ENCODE measurements at regions not wholly inside any gene's neighbourhood (a gene's known extent, or its start where the extent isn't known, plus 50 kb on each side); places are given as distances from the start of the nearest gene placed in this dataset.
"Not testable (repeated sequence)": the region's sequence is repeated elsewhere in the genome, so short reads cannot be mapped to it uniquely, and the experiment has no call there.

DNA sequence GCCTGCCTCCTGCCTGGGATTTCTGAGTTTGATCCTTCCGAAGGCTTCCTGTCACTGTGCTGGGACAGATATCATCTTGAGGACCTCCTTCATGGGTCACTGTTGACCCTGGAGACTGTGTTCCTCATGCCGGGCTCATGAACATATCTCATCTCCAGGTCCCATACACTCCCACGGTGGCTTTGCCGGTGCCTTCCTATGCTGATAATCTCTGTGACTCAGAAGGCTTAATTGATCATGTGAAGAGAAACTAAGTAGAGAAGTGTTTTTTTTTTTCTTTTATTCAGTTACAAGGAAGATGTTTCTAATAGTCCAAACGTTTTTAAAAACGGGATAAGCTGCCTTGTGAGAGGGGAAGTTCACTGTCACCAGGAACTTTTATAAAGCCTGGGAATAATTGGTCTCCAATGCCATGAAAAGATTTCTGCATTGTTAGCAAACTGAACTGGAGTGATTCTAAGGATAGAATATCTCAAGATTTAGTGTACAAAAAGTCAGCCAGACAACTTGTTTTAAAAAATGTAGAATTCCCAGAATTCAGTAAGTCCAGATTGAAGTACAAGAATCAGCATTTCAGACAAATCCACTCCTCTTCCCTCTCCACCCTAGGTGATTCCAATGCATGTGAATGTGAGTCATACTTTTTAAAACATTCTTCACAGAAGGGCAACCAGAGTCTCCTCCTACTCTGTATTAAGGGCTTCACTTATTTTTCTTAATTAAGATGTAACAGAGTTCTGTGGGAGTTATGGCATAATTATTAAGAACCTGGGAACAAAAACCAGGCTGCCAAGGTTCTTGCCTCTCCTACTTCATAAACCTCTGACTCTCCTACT, 139.8 kb upstream of the LGR5 start:
- no peak for DNase-seq

DNA sequence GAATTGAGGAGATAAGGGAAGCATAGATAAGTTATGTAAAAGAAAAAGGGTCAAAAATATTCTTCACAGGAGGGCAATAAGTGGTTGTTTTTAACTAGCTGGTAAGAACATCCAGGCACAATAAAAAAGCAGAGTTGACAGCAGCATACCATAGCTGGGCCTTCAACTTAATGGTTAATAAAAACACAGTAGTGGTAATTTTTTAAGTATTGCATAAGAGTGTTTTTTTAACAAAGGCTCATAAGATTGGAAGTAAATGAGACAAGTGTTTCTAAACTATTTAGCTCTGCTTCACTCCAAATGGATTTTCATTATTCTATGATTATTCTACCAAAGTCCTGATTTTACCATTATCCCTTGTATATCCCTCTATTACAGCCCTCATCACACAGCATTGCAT, 140.1 kb upstream of the TSPAN8 start:
- no peak for DNase-seq

DNA sequence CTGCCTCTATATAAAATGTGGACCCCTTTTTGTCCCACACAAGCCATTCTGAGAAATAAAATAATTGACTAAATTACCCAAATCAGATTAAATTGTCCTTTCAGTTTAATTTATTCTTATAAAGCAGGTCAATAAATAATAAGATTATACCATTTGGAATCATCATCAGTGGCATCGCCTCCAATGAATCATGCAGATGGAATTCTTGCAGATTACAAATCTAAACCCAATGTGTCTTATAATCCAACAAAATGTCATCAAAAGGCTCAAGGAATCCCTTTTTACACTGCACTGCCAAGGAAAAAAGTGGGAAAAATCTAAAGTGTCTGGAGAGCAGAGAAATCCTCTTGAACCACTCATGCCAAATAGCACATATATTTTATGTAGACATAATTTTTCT, 138.2 kb upstream of the TSPAN8 start:
- DNase-seq: peak; percentile 42

DNA sequence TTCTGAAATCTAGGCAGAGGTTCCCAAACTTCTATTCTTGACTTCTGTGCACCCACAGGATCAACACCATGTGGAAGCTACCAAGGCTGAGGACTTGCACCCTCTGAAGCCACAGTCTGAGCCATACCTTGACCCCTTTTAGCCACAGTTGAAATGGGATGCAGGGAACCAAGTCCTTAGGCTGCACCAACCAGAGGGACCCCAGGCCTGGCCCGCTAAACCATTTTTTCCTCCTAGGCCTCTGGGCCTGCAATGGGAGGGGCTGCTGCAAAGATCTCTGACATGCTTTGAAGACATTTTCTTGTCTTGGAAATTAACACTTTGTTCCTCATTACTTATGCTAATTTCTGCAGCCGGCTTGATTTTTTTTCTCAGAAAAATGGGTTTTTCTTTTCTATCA, 133.9 kb upstream of the TSPAN8 start:
- no peak for DNase-seq

DNA sequence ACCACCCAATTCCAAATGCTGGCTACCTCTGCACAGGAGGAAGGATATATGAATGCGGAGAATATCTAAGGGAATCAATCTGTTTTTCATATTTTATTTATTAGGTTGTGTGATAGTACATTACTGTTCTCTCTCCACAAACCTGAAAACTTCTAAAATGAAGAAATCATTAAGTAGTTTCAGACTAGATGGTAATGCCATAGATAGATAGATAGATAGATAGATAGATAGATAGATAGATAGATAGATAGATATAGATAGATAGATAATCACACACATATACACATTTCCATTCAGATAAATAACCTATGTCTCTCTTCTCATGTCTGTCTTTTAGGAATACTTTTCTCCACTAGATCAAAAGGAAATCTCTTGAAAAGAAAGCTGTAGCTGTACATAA, 126.1 kb upstream of the TSPAN8 start:
- DNase-seq: no peak

DNA sequence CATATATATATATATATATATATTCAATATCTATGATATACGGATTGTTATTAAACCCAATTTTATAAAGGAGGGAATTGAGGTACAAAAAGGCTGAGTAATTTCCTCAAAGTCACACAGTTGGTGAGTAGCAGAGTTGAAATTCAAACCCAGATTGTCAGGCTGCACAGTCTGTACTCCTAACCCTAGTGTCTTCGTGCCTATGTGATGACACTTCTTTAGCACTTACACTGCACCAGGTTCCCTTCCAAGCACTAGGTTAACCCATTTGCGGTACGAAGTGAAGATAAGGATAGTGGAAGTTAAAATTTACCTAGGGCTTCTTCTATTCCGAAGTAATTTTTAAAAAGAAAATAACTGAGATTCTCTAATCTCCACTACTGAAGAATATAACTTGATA, 125.1 kb upstream of the TSPAN8 start:
- DNase-seq: no peak

DNA sequence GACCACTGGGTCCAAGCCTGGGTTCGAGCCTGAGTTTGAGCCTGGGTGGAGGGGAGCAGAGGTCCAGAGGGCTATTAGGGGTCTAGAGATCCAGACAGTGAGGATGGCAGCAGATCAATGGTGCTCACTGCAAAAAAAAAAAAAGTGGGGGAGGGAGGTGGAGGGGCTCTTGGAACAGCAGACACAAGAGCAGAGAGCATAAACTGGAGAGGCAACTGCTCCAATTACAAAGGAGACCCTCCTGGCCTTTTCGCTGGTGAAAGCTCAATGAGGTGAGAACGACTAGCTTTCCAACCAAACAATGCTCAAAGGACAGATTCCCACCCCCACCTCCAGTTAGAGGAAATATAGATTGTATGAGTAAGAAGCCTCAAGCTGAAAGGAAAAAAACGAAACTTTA, 124.2 kb upstream of the TSPAN8 start:
- DNase-seq: no peak

DNA sequence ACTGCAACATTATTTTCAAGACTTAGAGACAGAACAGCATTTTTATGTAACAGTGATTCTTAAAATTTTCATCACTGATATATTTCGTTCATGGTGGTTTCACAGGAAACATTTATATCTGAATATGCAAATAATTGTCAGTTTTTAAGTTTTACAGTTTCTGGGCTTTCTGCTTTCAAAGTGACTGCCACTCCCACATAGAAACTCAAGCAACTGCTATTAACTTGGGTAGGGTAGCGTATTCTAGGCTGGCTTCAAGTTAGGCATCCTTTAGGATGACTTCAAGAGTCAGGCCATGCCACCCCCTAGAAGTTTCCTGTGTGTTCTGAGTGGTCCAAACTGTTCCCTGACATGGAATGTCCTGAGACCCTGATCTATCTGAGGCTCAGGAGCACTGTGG, 123.6 kb upstream of the TSPAN8 start:
- DNase-seq: no peak

DNA sequence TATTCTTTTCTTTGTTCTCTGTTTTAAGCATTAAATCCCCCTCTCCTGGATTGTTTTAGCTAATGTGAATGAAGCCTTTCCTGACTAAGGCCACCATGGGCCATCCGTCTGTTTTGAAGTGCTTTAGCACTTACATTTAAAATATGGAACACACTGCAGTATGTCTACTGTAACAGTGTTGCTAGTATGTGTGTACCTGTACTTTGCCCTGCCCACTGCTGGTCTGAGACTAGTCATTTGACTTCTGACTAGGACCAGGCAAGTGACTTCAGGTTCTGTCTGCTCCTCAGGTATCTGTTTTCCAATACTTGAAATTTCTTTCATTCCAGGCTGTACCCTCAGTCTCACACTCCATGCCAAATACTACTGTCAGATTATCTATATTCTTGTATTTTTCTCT, 120.1 kb upstream of the TSPAN8 start:
- DNase-seq: no peak

DNA sequence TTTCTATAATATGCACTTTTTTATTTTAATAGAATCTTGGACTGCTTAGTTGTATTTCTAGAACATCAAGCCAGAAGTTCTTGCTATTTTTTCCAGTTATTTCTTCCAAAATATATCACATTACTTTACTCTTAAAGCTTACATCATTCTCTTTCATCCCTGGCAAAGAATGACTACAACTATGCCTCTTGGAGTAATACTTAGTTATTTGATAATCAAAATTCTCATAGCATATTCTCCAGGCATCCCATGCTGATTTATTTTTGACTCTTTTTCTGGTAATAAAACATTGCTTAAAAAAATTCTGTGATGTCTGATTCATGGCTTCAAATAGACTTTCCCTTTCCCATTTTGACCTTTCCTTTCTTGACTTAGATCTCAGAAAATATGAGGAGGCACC, 118.7 kb upstream of the TSPAN8 start:
- DNase-seq: no peak

DNA sequence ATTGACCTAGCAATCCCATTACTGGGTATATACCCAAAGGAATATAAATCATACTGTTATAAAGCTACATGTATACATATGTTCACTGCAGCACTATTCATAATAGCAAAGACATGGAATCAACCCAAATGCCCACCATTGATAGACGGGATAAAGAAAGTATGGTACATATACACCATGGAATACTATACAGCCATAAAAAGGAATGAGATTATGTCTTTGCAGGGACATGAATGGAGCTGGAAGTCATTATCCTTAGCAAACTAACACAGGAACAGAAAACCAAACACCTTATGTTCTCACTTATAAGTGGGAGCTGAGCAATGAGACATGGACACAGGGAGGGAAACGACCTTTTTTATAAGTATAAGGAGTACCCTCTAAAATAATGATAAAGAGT, 113.0 kb upstream of the TSPAN8 start:
- DNase-seq: not testable (repeated sequence)

DNA sequence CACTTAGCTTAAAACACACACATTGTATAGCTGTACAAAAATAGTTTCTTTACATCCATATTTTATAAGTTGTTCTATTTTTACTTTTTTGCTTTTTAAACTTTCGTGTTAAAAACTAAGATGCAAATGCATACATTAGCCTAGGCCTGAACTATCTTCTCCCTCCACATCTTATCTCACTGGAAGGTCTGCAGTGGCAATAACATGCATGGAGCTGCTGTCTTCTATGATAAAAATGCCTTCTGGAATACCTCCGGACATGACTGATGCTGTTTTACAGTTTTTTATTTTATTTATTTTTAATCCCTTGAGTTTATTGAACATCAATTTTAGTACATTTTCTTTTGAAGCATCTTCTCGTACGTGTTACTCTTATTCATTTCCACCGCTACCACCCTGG, 112.3 kb upstream of the TSPAN8 start:
- no peak for DNase-seq

DNA sequence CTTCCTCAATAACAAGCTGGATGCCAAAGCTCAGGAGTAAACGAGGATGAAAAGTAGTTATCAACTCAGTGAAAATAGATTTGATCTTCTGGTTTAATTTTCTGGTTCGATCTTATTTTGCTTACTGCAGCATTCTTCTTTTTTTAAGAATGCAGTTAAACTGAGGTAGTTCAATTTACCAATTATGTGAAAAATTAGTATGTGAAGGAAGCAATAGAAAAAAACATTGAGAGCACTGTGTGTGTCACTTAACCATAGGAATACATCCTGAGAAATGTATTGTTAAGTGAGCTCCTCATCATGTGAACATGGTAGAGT, 111.4 kb upstream of the TSPAN8 start:
- DNase-seq: no peak

DNA sequence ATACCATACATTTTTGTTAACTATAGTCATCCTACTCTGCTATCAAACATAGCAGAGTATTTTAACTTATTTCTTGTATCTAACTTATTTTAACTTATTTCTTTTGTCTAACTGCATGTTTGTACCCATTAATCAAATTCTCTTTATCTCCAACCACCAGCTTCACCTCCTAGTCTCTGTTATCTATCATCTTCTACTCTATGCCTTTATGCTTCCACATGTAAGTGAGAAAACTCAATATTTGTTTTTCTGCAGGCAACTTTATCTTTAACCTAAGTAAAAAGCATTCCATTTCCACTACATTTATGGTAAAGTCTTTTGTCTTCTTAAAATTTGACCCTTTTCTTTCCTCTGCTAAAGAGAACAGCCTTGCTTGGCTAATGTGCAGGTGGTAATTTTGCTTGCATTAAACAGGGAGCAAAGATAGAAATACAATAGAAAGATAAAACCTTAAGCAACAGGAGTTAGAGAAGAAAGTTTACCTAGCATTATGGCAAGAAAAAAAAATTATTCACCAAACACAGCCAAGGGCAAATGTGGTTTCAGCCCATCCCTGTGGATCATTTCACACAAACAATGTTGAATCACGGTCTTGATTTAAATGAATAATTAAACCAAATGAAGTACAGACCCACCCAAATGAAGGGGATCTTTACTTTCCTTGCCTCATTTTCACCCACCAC, 110.9 kb upstream of the TSPAN8 start:
- DNase-seq: no peak

DNA sequence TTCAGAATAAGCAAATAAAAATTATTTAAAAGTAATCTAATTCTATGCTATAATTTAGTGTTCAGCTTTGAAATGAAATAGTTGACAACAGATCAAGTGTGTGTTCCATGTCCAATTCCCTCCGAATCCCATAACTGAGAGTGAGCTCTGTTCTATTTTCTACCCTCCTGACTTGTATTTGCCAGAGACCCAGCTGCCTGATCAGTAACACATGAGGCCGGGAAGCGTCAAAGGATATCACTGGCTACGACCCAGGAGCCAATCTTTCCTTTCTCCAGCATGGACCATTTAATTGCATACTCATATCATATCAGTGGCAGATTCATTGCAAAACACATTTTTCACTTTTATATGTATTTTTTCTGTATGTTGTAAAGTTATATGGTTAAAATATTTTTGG, 108.8 kb upstream of the TSPAN8 start:
- no peak for DNase-seq

DNA sequence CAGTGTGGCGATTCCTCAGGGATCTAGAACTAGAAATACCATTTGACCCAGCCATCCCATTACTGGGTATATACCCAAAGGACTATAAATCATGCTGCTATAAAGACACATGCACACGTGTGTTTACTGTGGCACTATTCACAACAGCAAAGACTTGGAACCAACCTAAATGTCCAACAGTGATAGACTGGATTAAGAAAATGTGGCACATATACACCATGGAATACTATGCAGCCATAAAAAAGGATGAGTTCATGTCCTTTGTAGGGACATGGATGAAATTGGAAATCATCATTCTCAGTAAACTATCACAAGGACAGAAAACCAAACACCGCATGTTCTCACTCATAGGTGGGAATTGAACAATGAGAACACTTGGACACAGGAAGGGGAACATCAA, 107.9 kb upstream of the TSPAN8 start:
- not testable (repeated sequence) for DNase-seq

DNA sequence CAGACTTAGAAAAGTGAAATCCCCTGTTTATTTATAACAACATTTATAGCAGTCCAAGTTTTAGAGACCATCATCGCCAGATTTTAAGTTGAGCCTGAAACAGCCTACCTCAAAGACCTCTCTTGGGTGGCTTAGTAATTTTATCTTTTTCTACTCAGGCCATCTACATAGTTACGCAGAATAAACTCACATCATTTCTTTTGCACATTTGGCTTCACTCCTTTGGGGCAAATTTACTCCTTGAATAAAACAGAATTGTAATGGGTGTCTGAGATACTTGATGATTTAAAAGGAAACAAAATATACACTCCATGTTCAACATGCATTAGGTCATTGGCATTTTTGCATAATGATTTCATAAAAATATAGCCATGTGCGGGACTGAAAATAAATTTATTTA, 104.7 kb upstream of the TSPAN8 start:
- DNase-seq: no peak

DNA sequence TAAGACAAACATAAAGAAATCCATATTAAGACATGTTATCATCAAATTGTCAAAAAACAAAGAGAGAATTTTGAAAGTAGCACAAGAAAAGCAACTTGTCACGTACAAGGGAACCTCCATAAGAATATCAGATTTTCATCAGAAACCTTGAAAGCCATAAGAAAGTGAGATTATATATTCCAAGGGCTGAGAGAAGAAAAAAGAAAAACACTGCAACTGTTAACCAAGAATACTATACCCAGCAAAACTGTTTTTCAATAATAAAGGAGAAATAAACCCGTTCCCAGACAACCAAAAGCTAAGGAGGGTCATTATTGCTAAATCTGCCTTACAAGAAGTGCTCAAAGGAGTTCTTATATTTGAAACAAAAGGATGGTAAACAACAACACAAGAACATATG, 94.7 kb upstream of the TSPAN8 start:
- DNase-seq: no peak

DNA sequence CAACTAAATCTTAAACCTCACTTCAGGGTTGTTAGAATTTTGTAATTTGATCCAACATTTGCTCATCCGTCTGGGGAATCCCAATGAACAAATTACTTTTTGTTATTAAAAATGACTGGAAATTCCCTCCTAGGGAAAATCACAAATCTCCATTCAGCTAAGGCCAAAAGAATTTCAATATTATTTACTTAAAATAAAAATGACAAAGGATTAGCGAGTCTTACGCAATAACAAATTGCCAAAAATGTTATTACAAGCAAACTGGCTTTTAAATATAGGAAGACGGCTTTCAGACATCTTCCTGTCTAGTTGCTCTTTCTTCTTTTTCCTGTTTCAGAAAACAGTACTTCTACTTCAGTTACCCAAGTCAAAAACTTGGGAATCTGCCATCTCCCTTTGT, 92.4 kb upstream of the TSPAN8 start:
- no peak for DNase-seq

DNA sequence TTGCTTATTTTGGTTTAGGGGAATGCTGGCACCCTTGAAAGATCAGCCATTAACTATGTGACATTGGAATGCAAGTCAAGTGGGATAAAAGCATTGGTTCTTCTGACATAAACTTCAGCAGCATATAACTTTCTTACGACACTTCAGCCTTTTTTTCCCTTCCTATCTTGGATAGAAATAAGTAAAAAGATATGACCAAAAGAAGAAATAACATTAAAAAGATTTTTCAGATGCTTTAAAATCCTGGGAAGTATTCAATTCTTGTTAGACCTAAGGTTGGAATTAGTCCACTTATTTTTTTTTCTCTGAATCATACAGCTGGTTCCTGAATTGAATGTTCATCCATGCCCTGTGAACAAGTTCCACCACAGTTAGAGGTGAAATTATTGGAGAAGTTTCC, 85.6 kb upstream of the TSPAN8 start:
- peak; percentile 68 for DNase-seq

DNA sequence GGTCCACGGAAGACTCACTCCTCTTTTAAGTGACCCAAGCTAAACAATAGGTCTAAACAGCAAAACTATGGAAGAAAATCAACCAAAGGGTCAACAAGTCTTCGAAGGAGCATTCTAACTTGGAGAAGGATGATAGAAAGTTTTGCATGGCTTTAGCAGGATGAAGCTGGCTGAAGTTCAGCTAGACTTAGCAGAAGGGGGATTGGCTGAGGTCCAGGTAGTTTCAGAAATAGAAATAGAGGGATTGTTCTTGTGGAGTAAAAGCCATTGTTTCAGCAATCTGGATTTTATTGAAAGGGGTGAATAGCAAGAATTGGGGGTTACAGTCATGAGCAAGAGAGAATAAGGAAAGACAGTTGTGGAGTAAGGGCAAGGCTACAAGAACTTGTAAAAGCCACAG, 84.7 kb upstream of the TSPAN8 start:
- peak; percentile 27 for DNase-seq

DNA sequence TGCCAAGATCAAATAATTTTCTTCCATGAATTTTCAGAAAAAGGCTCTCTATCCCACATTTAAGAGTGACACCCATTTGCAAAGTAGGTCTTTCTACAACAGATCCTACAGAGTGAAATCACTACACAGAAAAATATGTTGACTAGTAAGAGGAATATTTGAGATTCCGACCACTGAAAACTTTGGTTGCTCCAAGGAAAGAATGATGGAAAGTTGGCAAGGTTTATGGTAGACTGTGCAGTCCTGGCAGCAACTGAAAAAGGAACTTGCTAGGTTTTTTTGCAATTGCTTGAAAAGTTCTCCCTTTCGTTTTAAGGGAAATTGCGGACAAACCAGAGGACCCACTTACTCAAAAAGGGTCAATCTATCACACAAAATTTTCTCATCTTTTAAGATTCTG, 83.1 kb upstream of the TSPAN8 start:
- DNase-seq: peak; percentile 41

DNA sequence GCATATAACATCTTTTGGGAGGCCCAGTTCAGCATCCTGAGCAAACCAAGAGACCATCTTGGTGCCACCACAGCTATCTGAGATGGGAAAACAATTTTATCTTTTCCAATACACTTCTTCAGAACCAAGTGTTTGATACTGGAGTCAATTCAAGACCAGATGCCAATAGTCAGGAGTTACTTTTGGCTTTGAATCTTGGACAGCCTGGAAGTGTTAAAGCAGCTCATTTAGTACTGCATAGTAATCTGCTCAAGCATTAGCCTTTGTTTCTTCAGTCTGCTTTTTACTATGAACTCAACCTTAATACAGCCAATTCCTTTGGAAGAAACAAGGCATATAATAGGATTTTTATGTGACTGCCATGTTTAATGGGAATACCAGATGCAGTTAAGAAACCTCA, 81.9 kb upstream of the TSPAN8 start:
- DNase-seq: no peak

DNA sequence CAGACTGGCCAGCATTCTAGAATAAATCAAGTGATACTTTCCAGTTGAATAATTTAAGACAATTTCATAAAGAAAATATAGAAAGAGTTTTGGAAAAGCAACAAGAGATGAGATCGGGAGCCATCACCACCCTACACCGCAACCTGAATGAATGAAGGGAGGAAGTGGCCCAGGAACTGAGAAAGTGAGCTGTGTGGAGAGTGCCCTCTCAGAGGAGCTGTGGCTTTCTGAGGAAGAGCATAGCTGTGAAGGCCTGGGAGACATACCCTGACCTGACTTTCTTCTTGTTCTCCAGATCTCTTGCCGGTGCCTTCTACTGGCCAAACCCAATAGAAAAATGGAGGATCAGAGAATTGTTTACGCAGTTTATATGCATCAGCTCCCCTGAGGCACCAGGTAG, 79.3 kb upstream of the TSPAN8 start:
- no peak for DNase-seq

DNA sequence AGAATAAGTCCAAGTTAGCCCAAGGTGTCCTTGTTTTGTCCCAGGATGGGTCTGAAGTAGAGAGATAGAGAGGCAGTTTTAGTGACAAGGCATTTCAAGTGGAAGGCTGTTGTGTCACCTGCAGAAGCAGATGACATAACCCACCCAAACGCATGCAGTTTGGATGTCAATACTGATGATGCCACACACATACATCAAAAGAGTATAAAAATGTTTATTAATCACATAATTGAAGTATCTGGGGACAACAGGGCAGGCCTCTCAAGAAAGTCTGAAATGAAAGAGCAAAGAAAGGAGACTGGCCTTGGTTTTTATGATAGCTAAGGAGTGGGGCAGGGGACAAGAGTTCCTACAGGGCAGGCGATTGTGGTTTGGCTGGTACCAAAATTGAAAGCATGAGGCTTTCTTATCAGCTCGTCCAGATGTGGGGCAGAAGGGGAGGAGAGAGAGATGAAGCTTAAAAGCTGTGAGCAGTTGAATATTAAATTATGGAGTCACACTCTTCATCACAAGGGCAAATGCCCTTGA, 78.4 kb upstream of the TSPAN8 start:
- no peak for DNase-seq

Measured in fibroblast of upper back skin (primary cell).